K562 (cell line): ENCODE measurements at regions not wholly inside any gene's neighbourhood (a gene's known extent, or its start where the extent isn't known, plus 50 kb on each side); places are given as distances from the start of the nearest gene placed in this dataset.

ENCODE experiments used
- CTCF ChIP-seq, 3 experiments: IDR thresholded peaks in 2 of 3; conservative IDR thresholded peaks in 1 of 3; 2 replicates each; pipeline ENCODE4 v1.5.1; 2011 to 2012; ENCODE audit warnings: low read length in 3 of 3, mild to moderate bottlenecking in 3 of 3, control low read depth in 2 of 3, improper control_type of control experiment in 1 of 3, inconsistent platforms in 1 of 3, low read depth in 1 of 3, mixed read lengths in 1 of 3, moderate library complexity in 1 of 3; ENCODE audit not compliant: insufficient read depth in 2 of 3
- ETS2 ChIP-seq: IDR thresholded peaks from 2 replicates; pipeline ENCODE4 v1.6.1; 2016; ENCODE audit warnings: borderline replicate concordance, missing genetic modification characterization, mild to moderate bottlenecking, moderate library complexity, missing compliant biosample characterization; ENCODE audit not compliant: poor library complexity, severe bottlenecking
- FOXA1 ChIP-seq: fragments of 450-650 bp; IDR thresholded peaks from 2 replicates; pipeline ENCODE4 v1.6.1; 2016; ENCODE audit warnings: mild to moderate bottlenecking, borderline replicate concordance
- FOXJ3 ChIP-seq: sonication (generic); formaldehyde crosslinking; IDR thresholded peaks from 2 replicates; pipeline ENCODE4 v1.4.0; 2020; ENCODE audit warnings: mild to moderate bottlenecking, missing genetic modification reagents
- RBBP5 ChIP-seq: fragments of 200-600 bp; sonication (generic); IDR thresholded peaks from 2 replicates; pipeline ENCODE4 v1.6.1; 2012; ENCODE audit warnings: borderline replicate concordance, mild to moderate bottlenecking, low read length, control low read depth, inconsistent platforms; ENCODE audit not compliant: insufficient read depth, poor library complexity, severe bottlenecking
- ZNF184 ChIP-seq: sonication (generic); formaldehyde crosslinking; IDR thresholded peaks from 2 replicates; pipeline ENCODE4 v1.5.0; 2020; ENCODE audit warnings: missing genetic modification reagents
- ZNF316 ChIP-seq: fragments of 450-650 bp; IDR thresholded peaks from 2 replicates; pipeline ENCODE4 v1.6.1; 2016
- ZNF668 ChIP-seq: fragments of 250-450 bp; sonication (Bioruptor Pico); IDR thresholded peaks from 2 replicates; pipeline ENCODE4 v1.8.0; 2022; ENCODE audit warnings: mild to moderate bottlenecking, inconsistent platforms
- TF ChIP-seq, protein P1 (sequence below): fragments of 150-350 bp; IDR thresholded peaks from 2 replicates; pipeline ENCODE4 v1.6.1; 2014; ENCODE audit warnings: low read depth, mild to moderate bottlenecking, low read length, borderline replicate concordance

DNA sequence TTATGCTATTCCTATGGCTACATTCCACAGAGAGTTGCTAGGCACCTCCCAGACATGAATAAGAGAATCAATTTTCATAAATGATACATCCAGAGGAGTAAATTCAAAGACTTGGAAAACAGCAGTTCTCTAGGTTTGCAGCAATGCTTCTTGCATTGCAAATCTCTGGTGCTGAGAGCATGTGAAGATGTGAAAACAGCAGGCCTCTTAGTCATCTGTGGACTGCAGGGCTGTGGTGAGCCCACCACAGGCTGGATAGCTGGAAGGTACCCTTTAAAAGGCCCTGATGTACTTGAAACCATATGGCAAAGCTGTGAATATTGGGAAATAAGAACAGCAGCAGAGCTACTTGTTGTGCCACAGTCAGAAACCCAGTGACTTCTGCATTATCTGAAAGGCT, 2135.9 kb downstream of the ARAP2 start:
- TF ChIP-seq FOXA1 (no peak), CTCF (IDR thresholded peaks at IDR 0.05 in 2 of 3, conservative IDR thresholded peaks at IDR 0.05 in 1 of 3; ENCODE audit: insufficient read depth in 2 of 3, low read depth in 1 of 3, low read length in 3 of 3) (no peak), ZNF668 (CRISPR knock-in tag) (no peak), ZNF316 (no peak), FOXJ3 (CRISPR knock-in tag) (no peak), RBBP5 (no peak), ETS2 (no peak), ZNF184 (CRISPR knock-in tag) (no peak)
- TF ChIP-seq, protein P1, sequence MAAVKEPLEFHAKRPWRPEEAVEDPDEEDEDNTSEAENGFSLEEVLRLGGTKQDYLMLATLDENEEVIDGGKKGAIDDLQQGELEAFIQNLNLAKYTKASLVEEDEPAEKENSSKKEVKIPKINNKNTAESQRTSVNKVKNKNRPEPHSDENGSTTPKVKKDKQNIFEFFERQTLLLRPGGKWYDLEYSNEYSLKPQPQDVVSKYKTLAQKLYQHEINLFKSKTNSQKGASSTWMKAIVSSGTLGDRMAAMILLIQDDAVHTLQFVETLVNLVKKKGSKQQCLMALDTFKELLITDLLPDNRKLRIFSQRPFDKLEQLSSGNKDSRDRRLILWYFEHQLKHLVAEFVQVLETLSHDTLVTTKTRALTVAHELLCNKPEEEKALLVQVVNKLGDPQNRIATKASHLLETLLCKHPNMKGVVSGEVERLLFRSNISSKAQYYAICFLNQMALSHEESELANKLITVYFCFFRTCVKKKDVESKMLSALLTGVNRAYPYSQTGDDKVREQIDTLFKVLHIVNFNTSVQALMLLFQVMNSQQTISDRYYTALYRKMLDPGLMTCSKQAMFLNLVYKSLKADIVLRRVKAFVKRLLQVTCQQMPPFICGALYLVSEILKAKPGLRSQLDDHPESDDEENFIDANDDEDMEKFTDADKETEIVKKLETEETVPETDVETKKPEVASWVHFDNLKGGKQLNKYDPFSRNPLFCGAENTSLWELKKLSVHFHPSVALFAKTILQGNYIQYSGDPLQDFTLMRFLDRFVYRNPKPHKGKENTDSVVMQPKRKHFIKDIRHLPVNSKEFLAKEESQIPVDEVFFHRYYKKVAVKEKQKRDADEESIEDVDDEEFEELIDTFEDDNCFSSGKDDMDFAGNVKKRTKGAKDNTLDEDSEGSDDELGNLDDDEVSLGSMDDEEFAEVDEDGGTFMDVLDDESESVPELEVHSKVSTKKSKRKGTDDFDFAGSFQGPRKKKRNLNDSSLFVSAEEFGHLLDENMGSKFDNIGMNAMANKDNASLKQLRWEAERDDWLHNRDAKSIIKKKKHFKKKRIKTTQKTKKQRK = no peak
